ENCODE measurements at regions not wholly inside any gene's neighbourhood (a gene's known extent, or its start where the extent isn't known, plus 50 kb on each side); places are given as distances from the start of the nearest gene placed in this dataset.

DNA sequence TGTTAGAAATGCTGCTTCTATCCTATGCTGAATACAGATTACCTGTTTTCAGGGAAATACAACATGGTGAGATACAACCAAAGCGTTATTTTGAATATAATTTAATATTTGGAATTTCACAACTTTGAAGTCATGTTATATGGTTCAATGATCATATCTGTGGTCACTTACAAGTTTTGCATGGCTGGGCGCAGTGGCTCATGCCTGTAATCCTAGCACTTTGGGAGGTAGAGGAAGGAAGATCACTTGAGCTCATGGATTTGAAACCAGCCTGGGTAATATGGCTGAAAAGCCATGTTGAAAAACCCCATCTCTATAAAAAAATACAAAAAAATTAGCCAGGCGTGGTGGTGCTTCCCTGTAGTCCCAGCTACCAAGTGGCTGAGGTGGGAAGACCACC lies 57.9 kb downstream of the DOP1B start:
- FAIRE-seq (no peak), DNase-seq (no peak)
- no peaks in the 10 kb centered on the region for H3K9me3 ChIP-seq (ENCODE audit: control insufficient read depth in 2 of 3, insufficient read depth in 1 of 3, low read length in 3 of 3)
- H3K9ac ChIP-seq (ENCODE audit: low read length in 3 of 3), result no peak overlapping the region
- H3K4me3 ChIP-seq (ENCODE audit: low read length in 3 of 3), result no peak overlapping the region
- no peaks in the 10 kb centered on the region for H3K4me1 ChIP-seq (ENCODE audit: control insufficient read depth in 2 of 3, insufficient read depth in 2 of 3, low read depth in 1 of 3, low read length in 3 of 3)
- H3K27me3 ChIP-seq (ENCODE audit: control insufficient read depth, insufficient read depth, low read length), result no peaks in the 10 kb centered on the region
- TF ChIP-seq, protein P1, sequence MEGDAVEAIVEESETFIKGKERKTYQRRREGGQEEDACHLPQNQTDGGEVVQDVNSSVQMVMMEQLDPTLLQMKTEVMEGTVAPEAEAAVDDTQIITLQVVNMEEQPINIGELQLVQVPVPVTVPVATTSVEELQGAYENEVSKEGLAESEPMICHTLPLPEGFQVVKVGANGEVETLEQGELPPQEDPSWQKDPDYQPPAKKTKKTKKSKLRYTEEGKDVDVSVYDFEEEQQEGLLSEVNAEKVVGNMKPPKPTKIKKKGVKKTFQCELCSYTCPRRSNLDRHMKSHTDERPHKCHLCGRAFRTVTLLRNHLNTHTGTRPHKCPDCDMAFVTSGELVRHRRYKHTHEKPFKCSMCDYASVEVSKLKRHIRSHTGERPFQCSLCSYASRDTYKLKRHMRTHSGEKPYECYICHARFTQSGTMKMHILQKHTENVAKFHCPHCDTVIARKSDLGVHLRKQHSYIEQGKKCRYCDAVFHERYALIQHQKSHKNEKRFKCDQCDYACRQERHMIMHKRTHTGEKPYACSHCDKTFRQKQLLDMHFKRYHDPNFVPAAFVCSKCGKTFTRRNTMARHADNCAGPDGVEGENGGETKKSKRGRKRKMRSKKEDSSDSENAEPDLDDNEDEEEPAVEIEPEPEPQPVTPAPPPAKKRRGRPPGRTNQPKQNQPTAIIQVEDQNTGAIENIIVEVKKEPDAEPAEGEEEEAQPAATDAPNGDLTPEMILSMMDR (IDR thresholded peaks at IDR 0.05; ENCODE audit: borderline replicate concordance, extremely low read depth, insufficient read depth), result no peak
- H3K36me3 ChIP-seq (ENCODE audit: control insufficient read depth in 2 of 3, insufficient read depth in 3 of 3, low read length in 3 of 3), result peaks cover 0 to 5% (median 0%) of the 10 kb centered on the region in 3 donors
- H3K27ac ChIP-seq (ENCODE audit: low read depth in 2 of 2, low read length in 2 of 2), result no peak overlapping the region
- intact Hi-C loops (cut with DNase I), result no loop called here

DNA sequence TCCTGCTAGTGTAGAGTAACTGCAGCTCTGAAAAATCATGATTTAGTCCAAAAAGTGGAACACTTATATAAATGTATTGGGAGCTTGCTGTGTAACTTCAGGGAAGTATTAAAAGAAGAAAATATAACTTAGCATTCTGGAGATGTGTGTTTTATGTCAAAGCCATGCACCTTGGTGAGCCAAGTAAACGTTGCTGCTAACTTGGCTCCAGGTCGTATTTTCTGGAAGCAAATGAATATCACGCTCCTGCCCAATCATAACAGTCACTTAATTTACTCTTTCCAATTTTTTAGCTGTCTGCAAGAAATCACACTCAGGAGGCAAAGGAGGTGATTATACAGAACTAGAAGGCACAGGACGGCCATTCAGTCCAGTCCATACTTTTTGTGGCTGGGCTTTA lies 61.1 kb downstream of the DOP1B start:
- no peak for FAIRE-seq
- no peak overlapping the region for H3K27ac ChIP-seq (ENCODE audit: low read depth in 2 of 2, low read length in 2 of 2)

DNA sequence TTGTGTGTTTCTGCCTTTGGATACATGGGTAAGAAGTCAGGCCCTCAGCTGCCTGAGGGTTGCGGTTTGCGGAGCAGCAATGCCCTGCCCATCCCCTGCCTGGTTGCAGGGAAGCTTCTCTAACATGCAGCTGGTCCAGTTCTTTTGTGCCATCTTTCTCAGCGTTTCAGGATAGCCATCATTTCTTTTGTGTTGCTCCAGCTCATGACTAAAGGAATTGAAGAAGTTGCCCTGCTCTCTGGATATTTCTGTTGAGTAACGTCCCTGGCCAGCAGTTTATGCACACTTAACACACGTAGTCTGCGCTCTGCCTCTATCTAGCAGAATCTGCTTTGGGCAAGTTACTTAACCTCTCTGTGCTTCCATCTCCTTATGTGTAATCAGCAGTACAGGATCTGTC lies 62.1 kb downstream of the DOP1B start:
- no peak for FAIRE-seq

More for the DNA sequence above, 61.1 kb downstream of the DOP1B start:
- H3K9me3 ChIP-seq (ENCODE audit: control insufficient read depth in 2 of 3, insufficient read depth in 1 of 3, low read length in 3 of 3), result no peaks in the 10 kb centered on the region
- H3K9ac ChIP-seq (ENCODE audit: low read length in 3 of 3), result no peak overlapping the region
- no peak for DNase-seq
- no peaks in the 10 kb centered on the region for H3K27me3 ChIP-seq (ENCODE audit: control insufficient read depth, insufficient read depth, low read length)
- TF ChIP-seq, protein P1 (IDR thresholded peaks at IDR 0.05; ENCODE audit: borderline replicate concordance, extremely low read depth, insufficient read depth), result no peak
- peaks cover 0 to 8% (median 0%) of the 10 kb centered on the region in 3 donors for H3K36me3 ChIP-seq (ENCODE audit: control insufficient read depth in 2 of 3, insufficient read depth in 3 of 3, low read length in 3 of 3)
- intact Hi-C loops (cut with DNase I), result no loop called here
- no peaks in the 10 kb centered on the region for H3K4me1 ChIP-seq (ENCODE audit: control insufficient read depth in 2 of 3, insufficient read depth in 2 of 3, low read depth in 1 of 3, low read length in 3 of 3)
- no peak overlapping the region for H3K4me3 ChIP-seq (ENCODE audit: low read length in 3 of 3)

More for the DNA sequence above, 62.1 kb downstream of the DOP1B start:
- no peaks in the 10 kb centered on the region for H3K4me1 ChIP-seq (ENCODE audit: control insufficient read depth in 2 of 3, insufficient read depth in 2 of 3, low read depth in 1 of 3, low read length in 3 of 3)
- peaks cover 0 to 9% (median 0%) of the 10 kb centered on the region in 3 donors for H3K36me3 ChIP-seq (ENCODE audit: control insufficient read depth in 2 of 3, insufficient read depth in 3 of 3, low read length in 3 of 3)
- H3K27me3 ChIP-seq (ENCODE audit: control insufficient read depth, insufficient read depth, low read length), result no peaks in the 10 kb centered on the region
- peak in 1 of 5 donors; percentile 26 for DNase-seq
- no peaks in the 10 kb centered on the region for H3K9me3 ChIP-seq (ENCODE audit: control insufficient read depth in 2 of 3, insufficient read depth in 1 of 3, low read length in 3 of 3)
- H3K27ac ChIP-seq (ENCODE audit: low read depth in 2 of 2, low read length in 2 of 2), result no peak overlapping the region
- TF ChIP-seq, protein P1 (IDR thresholded peaks at IDR 0.05; ENCODE audit: borderline replicate concordance, extremely low read depth, insufficient read depth), result no peak
- intact Hi-C loops (cut with DNase I), result no loop called here
- no peak overlapping the region for H3K9ac ChIP-seq (ENCODE audit: low read length in 3 of 3)
- no peak overlapping the region for H3K4me3 ChIP-seq (ENCODE audit: low read length in 3 of 3)

Data from kidney (tissue), 13 donors.